ENCODE measurements at regions not wholly inside any gene's neighbourhood (a gene's known extent, or its start where the extent isn't known, plus 50 kb on each side); places are given as distances from the start of the nearest gene placed in this dataset.

DNA sequence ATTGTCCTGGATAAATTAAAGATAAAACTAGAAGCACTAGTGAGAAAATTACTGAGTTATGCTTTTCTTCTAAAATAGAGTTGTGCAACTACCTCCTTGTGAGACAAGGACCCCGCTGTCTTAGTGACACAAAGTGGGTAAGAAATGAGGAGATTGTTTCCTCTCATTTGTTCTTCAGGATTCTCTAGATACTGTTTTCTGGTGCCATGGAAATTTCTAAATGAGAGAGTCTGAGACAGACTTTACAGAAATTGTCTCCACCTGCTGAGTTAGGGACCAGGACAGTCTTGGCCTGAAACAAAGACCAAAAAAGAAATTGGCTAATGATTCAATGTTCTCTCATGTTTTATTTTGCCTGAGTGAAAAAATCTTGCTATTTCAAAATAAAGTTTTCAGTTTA, 427.5 kb downstream of the TUSC7 start:
- in situ Hi-C loops (cut with HindIII; ENCODE audit: low sequenced_read_pairs) = no loop called here
- no peak for DNase-seq (ENCODE audit: low spot score)

DNA sequence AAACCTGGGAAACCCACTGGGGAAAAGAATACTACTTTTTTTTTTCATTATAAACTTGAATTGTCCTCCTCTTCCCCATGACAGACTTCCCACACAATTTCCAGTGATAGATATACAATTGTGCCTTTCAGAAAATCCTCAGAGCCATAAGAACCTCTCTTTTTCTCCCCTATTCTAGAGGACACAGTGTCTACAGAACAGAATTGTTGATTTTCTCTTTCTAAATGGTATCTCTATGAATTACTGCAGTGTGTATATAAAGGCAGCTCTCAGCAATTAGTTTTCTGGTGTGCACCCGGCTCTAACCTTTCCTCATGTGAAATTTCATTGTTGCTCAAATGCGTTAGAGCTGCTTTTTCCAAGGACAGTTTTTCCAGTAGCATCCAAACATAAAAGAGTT, 430.1 kb downstream of the TUSC7 start:
- no peak for DNase-seq (ENCODE audit: low spot score)
- in situ Hi-C loops (cut with HindIII; ENCODE audit: low sequenced_read_pairs) = no loop called here

DNA sequence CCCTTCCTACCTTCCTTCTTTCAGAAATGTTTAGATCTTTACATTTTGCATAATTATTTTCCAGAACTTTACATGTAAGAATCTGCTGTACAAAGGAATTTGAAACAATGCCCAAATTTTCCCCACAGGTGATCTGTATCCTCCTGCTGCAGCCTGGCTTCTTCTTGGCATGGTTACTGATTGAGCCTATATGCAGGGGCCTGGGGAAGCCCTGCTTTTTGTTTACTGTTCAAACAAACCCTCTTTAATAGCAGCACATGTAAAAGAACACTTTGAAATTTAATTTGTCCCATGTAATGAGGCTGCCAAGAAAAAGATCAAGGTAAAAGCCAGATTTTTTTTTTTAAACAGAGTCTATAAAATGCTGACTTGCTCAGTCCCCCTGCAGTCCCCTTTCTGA, 432.2 kb downstream of the TUSC7 start:
- DNase-seq (ENCODE audit: low spot score) = no peak
- in situ Hi-C loops (cut with HindIII; ENCODE audit: low sequenced_read_pairs) = no loop called here

DNA sequence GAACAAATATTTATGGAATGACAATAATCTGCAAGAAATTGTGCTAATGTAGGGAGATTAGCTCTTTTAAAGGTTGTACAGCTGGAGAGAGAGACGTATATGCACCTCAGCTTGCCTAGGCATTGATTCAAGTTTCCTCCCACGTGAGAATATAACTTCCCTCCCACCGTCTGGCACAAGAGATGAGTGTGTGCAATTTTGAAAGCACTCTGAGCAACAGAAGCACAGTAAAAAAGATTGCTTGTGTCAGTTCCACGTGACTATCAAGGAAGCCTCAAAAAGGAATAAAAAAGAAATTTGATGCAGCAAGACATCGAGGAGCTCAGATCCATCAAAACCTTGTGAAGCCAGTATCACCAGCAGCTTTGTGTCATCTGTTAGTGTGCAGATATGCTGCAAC, 435.3 kb downstream of the TUSC7 start:
- in situ Hi-C loops (cut with HindIII; ENCODE audit: low sequenced_read_pairs) = no loop called here

DNA sequence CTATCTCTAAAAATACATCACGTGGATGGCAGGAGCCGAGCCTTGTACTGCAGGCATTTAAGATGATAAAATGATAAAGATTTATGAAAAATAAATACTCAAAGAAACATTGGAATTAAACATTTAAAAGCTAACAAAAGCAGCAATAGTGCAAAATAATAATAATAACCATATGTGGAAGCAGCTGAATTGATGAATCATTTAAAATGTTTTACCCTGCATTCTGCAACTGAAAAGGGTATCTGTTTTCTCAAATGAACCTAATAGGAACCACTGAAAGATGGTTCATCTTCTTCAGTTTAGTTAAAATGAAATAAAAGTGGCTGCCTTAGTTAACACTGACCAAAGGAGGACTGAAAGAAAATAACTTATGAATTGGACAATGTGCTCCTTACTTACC, 436.1 kb downstream of the TUSC7 start:
- in situ Hi-C loops (cut with HindIII; ENCODE audit: low sequenced_read_pairs) = no loop called here
- no peak for DNase-seq (ENCODE audit: low spot score)

More for the DNA sequence above, 435.3 kb downstream of the TUSC7 start:
- no peak for DNase-seq (ENCODE audit: low spot score)

DNA sequence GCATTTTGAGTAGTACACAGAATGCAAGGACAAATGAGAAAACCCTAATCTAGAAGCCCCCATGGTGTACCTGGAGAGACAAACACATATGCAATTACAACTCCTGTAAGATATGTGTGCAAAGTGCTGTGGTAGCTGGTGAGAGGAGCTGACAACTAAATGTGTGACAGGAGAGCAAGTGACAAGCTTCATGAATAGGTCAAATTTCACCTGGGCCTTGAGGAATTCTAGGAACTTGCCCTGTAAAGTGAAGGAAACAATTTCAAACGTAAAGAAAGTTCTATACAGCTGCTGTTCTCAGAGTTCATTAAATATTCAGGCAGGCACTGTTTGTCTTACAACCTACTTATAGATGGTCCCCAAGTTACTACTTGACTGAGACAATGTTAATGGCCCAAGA, 437.0 kb downstream of the TUSC7 start:
- in situ Hi-C loops (cut with HindIII; ENCODE audit: low sequenced_read_pairs) = no loop called here
- DNase-seq (ENCODE audit: low spot score) = no peak

DNA sequence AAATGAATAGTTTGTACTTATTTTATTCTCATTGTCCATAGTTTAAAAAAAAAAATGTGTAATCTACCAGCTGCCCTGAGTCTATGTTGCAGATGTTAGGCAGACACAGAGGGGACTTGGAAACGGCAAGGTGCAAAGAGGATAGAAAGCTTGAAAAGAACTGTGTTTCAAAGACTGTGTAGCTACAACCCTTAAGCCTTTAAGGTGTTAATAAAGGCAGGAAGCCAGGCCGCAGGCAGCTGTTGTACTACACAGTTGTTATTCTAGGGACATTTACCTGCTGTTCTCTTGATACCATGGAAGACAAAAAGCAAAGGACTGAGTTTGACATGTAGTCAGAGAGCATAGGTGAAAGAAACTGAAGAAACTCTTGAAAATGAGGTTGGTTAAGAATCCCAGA, 440.0 kb downstream of the TUSC7 start:
- DNase-seq (ENCODE audit: low spot score) = no peak
- in situ Hi-C loops (cut with HindIII; ENCODE audit: low sequenced_read_pairs) = no loop called here

DNA sequence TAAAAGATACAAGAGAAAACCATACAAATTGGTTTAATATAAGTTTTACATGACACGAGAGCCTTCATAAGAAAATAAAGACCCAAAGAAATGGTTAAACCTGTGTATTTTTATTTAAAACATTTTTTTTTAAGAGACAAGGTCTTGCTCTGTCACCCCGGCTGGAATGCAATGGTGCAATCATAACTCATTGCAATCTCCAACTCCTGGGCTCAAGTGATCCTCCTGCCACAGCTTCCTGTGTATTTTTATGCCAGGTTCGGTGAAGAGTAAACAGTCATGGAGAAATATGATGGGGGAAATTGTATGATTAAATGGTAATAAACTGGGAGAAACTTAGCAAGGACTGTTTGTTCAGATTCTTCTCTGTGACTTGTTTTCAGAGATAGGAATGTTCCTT, 441.0 kb downstream of the TUSC7 start:
- in situ Hi-C loops (cut with HindIII; ENCODE audit: low sequenced_read_pairs) = no loop called here
- DNase-seq (ENCODE audit: low spot score) = no peak

DNA sequence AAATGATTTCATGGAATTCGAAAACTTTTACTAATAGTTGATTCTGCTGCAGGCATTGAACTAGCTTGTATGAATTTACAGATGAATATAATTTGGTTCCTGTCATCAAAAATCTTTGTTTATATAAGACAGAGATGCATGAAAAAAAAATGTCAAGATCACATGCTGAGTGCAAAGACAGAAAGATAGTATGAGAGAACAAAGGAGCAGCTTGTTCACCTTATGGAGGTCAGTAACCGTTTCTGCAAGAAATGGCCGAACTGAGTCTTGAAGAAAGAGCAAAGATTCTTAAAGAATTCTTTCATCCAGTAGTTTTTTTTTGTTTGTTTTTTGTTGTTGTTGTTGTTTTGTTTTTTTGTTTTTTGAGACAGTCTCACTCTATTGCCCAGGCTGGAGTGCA, 450.6 kb downstream of the TUSC7 start:
- DNase-seq (ENCODE audit: low spot score) = no peak
- in situ Hi-C loops (cut with HindIII; ENCODE audit: low sequenced_read_pairs) = no loop called here

DNA sequence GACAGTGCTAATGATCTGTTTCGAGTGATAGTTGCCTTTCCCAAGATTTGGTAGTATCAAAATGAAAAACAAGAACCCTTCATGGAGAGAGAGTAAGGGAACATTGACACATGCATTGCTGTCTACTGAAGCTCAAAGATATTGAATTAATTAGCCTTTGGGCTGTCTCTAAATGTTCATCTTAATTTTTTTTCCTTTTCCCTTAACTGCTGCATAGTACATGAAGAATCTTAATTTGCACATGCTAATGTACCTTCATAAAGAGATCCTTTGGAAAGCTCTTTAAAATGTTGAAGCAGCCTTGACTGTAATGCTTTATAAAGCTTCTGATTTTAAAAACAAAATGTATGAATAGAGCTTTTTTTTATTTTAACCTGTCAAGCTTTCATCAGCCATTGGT, 452.2 kb downstream of the TUSC7 start:
- no peak for DNase-seq (ENCODE audit: low spot score)
- in situ Hi-C loops (cut with HindIII; ENCODE audit: low sequenced_read_pairs) = no loop called here

DNA sequence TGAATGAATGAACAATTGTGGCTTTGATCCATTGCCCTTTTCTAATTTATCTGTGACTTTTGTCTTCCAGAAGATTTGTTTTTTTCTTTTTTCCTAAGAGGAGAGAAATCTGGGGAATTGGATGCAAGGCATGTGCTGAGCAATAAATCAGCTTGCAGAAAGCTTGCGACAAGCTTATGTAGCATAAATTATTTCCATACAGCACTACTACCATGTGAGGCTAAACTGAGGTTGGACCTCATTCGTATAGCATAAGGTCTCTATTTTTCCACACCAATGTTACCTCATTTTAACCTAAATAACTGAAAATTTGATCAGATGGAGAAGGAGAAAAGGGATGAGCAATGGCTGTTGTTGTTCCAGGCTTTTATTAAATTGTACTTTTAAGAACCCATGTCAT, 455.6 kb downstream of the TUSC7 start:
- DNase-seq (ENCODE audit: low spot score) = no peak
- in situ Hi-C loops (cut with HindIII; ENCODE audit: low sequenced_read_pairs) = no loop called here

DNA sequence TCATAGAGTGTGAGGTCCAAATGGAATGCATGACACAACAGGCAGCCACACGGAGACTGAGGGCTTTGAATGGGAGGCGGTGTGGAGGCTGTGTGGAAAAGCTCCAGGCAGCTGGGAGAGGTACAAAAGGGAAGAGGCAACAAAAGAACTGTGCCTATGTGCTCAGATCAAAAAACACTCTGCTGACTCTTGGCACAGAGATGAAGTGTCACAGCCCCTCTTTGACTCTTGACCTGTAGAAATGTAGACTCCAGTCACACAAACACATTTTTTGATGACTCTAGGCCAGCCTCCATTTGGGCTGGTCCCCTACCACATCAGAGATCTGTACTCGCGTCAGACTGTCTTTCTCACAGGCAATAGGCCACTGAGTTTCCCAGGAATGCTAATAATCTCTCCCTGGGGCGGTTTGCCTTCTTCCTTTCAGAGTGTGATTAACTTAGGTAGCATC, 456.0 kb downstream of the TUSC7 start:
- no peak for DNase-seq (ENCODE audit: low spot score)
- in situ Hi-C loops (cut with HindIII; ENCODE audit: low sequenced_read_pairs) = no loop called here

DNA sequence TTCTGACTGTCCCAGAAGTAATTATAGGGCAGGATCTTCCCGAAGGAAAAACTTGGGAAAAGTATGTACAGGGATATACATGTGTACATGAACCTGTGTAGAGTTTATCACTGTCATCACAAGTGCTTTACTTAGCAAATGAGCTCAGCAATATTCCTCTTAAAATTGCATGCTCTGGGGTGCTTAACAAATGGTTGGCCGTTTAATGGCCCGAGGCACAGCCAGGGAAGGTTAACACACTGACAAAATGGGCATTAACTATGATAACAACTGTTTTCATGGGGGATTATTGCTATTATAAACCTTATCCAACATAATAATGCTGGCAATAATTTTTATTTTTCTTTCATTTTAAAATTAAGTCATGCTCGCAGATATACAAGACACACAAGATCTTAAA, 459.3 kb downstream of the TUSC7 start:
- no peak for DNase-seq (ENCODE audit: low spot score)
- in situ Hi-C loops (cut with HindIII; ENCODE audit: low sequenced_read_pairs) = no loop called here

DNA sequence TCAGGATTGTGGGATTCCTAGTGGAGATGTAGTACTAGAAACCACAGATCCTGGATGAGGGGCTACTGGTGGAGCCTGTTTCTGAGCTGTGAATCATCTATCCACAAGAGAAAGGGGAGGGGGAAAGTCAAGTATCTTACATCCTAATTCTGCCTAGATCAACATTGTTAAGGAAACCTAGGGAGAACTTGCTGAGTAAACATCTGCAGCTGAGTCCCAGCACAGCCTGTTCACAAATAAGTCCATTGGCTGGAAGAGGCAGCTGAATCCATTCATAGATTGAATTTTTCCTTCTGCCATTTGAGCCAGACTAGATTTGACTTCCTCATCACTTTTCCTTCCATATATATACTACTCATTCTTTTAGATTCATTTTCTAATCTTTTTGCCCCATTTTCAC, 460.5 kb downstream of the TUSC7 start:
- no peak for DNase-seq (ENCODE audit: low spot score)
- in situ Hi-C loops (cut with HindIII; ENCODE audit: low sequenced_read_pairs) = no loop called here

DNA sequence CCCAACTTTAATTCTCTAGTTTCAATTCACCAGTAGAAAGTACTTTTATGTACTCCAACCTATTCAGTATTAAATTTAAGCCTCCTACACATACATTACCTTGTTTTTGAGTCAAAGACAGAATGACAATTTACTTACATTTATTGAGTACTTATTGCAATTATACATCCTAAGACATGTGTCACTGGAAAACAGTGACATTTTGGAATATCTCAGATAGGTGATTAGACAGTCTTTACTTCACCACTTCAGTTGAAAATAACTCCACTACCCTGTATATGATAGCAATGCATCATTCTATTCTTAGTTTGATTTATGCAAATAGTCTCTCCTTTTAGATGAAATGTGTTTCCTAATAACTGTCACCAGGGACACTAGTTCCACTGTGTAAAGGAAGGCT, 461.5 kb downstream of the TUSC7 start:
- in situ Hi-C loops (cut with HindIII; ENCODE audit: low sequenced_read_pairs) = no loop called here
- DNase-seq (ENCODE audit: low spot score) = no peak

DNA sequence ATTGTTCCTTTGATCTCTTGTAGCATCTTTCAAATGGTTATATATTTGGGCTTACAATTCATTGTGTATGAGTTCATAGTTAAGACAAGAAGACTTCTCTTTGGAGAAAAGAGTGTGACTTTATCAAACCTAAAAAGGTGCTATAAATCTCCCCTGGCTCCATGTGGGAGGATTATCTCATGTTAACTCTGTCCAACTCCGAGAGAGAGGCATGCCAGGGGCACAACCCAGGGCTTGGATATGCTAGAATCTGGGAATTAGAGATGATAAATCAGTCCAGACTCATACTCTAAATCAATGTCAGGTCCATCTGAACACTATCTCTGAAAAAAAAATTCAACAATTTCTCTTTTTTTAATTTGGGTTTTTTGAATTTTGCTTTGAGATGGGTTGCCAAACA, 462.8 kb downstream of the TUSC7 start:
- DNase-seq (ENCODE audit: low spot score) = no peak
- in situ Hi-C loops (cut with HindIII; ENCODE audit: low sequenced_read_pairs) = no loop called here

DNA sequence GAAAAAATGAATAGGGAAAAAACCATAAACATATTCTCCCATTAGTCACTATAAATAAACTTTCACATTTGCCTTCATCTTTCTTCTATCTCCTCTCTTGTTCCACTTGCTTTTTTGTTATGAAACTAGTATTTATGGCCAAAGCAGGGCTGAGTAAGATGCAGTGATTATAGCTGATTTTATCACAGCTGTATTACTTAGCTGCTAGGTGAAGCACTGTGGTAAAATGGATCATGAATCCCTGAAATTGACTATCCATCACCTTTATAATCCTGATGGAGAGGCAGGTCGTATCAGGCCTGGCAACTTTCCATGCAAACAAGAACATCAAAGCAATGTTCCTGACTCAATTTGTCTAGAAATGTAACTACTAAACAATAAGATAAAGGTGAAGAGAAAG, 471.6 kb downstream of the TUSC7 start:
- in situ Hi-C loops (cut with HindIII; ENCODE audit: low sequenced_read_pairs) = no loop called here
- DNase-seq (ENCODE audit: low spot score) = no peak

DNA sequence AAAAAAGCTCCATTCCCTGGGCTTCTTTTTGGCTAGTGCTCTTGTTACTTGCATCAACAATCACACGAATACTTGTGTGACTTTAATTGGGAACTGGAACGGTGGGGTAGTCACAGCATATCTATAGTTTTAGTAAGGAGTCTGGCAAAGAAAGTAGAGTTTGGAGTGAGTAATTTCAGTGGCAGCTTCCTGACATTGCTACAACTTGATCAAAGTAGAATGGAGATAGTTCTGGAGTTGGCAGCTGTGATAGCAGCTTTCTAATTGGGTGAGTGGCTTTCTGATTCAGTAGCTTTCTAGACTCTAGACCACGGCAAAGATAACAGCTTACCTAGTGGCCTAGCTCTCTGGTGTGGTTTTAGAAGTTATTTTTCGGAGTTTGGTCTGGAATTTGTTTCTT, 475.0 kb downstream of the TUSC7 start:
- in situ Hi-C loops (cut with HindIII; ENCODE audit: low sequenced_read_pairs) = no loop called here
- DNase-seq (ENCODE audit: low spot score) = no peak

DNA sequence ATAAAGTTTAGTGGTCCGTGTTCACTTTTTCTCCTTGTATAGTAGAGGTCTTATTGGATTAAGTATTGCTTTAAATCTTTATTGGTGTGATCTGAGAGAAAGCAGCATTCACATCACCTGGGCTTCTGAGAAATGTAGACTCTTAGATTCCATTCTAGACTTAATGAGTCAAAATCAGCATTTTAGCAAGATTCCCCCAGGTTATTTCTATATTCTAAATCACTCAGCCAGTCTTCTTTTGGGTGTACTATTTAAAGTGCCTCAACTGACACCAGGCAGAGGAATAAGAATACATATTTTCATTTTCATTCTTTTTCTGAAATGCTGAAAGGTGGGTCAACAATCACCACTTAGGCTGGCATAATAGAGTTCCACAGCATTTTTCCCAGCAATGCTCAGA, 481.7 kb downstream of the TUSC7 start:
- no peak for DNase-seq (ENCODE audit: low spot score)
- in situ Hi-C loops (cut with HindIII; ENCODE audit: low sequenced_read_pairs) = no loop called here

DNA sequence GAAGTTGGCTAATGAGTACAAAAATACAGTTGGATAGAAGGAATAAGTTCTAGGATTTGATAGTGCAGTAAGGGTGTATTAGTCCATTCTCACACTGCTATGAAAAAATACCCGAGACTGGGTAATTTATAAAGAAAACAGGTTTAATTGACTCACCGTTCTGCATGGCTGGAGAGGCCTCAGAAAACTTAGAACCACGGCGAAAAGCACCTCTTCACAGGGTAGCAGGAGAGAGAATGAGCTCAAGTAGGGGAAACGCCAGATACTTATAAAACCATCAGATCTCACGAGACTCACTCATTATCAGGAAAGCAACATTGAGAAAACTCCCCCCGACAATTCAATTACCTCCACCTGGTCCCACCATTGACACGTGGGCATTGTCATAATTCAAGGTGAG, 483.3 kb downstream of the TUSC7 start:
- in situ Hi-C loops (cut with HindIII; ENCODE audit: low sequenced_read_pairs) = no loop called here
- DNase-seq (ENCODE audit: low spot score) = no peak

DNA sequence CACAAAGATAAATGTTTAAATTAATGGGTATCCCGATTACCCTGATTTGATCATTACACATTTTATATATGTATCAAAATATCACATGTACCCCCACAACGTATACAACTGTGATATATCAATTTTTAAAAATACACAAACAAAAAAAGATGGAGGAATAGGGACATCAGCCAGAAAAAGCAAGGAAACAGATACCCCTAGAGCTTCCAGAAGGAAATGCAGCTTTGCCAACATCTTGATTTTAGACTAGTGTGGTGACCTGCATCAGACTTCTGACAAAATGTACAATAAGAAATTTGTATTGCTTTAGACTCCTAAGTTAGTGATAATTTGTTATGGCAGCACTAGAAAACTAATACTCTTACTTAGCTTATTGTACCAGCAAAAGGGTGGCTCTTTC, 483.8 kb downstream of the TUSC7 start:
- DNase-seq (ENCODE audit: low spot score) = no peak
- in situ Hi-C loops (cut with HindIII; ENCODE audit: low sequenced_read_pairs) = no loop called here

DNA sequence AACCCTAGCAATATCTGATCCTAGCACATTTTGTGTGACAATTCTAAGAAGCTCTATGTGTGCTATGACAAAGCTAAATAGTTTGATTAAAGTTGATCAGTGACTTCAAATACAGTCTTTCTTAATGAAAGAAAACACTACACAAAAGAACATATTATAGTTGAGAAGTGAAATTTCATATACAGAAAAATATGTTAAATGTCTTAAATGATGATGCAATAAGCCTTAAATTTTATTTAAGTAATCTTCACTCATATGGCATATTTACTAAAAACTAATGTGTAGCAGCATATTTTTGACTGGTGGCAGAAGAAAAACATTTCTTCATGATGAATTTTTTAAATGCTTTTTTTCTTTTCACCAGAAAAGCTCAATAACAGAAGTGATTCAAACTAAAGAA, 485.5 kb downstream of the TUSC7 start:
- in situ Hi-C loops (cut with HindIII; ENCODE audit: low sequenced_read_pairs) = no loop called here

More for the DNA sequence above, 485.5 kb downstream of the TUSC7 start:
- no peak for DNase-seq (ENCODE audit: low spot score)

Data from G401 (cell line).